Testis (tissue), 2 donors: ENCODE measurements at regions not wholly inside any gene's neighbourhood (a gene's known extent, or its start where the extent isn't known, plus 50 kb on each side); places are given as distances from the start of the nearest gene placed in this dataset.

ENCODE experiments used
- DNase-seq: peaks from one replicate; pipeline ENCODE4 v3.0.0-alpha.2; 2019
- H3K27ac ChIP-seq, 2 donors: fragments of 200-600 bp; sonication (generic); one replicate each; pipeline ENCODE4 v1.5.1; 2019
- H3K27me3 ChIP-seq: fragments of 200-600 bp; sonication (generic); one replicate; pipeline ENCODE4 v1.5.1; 2019
- H3K36me3 ChIP-seq: fragments of 200-600 bp; sonication (generic); one replicate; pipeline ENCODE4 v1.5.1; 2017; ENCODE audit warnings: low read depth; ENCODE audit errors: missing control alignments
- H3K4me1 ChIP-seq: fragments of 200-600 bp; sonication (generic); one replicate; pipeline ENCODE4 v1.5.1; 2019
- H3K4me3 ChIP-seq, 2 donors: fragments of 200-600 bp; sonication (generic); one replicate each; pipeline ENCODE4 v1.5.1; 2017 to 2019
- H3K9me3 ChIP-seq: fragments of 200-600 bp; sonication (generic); one replicate; pipeline ENCODE4 v1.5.1; 2017
- POLR2A ChIP-seq: fragments of 450-650 bp; IDR thresholded peaks from one replicate; pipeline ENCODE4 v1.6.1; 2017; ENCODE audit warnings: antibody characterized with exemption, mild to moderate bottlenecking, moderate library complexity
- WGBS, 2 donors: methylation state at CpG; one replicate each; pipeline ENCODE4 v1.1.5; 2018; 5-methylcytosine and 5-hydroxymethylcytosine counted together
- intact Hi-C: fragments of 100-400 bp; cut with DNase I; formaldehyde crosslinking; loops from one replicate; pipeline ENCODE4 v1.15.1; 2023; ENCODE audit warnings: low total_unique reads
- TF ChIP-seq, protein P1 (sequence below), 3 experiments: fragments of 450-650 bp in 2 of 3; fragments of 200-600 bp in 1 of 3; sonication (generic) in 1 of 3; IDR thresholded peaks; one replicate each; pipeline ENCODE4 v1.5.1; 2016 to 2019; ENCODE audit warnings: antibody characterized with exemption in 3 of 3, mild to moderate bottlenecking in 2 of 3, moderate library complexity in 1 of 3

DNA sequence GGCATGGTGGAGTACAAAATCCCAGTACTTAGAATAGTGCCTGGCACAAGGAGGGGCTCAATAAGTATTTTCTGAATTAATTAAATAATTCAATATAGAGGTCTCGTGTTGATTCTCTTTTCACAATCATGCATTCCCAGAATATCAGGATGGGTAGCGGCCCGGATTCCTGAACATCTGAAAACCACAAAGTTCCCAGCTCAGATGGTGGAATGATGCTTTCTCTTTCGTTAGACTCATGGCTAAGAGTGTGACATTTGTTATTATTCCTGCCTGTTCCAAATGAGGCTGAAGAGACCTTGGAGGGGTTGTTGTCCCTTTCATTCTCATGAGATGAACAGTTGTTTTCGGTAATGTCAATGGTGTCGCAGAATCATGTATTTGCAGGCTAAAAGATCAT lies 95.4 kb upstream of the LIFR start:
- Histone ChIP-seq H3K4me3 (no peak overlapping the region), H3K27ac (no peak overlapping the region), H3K27me3 (no peaks in the 10 kb centered on the region), H3K36me3 (no peaks in the 10 kb centered on the region), H3K4me1 (no peaks in the 10 kb centered on the region), H3K9me3 (no peaks in the 10 kb centered on the region)
- intact Hi-C loops: no loop called here
- 92 to 96% methylated on average over 6 of the region's 6 CpGs for WGBS, 2 donors
- DNase-seq: no peak
- no peak for TF ChIP-seq POLR2A
- TF ChIP-seq, protein P1, sequence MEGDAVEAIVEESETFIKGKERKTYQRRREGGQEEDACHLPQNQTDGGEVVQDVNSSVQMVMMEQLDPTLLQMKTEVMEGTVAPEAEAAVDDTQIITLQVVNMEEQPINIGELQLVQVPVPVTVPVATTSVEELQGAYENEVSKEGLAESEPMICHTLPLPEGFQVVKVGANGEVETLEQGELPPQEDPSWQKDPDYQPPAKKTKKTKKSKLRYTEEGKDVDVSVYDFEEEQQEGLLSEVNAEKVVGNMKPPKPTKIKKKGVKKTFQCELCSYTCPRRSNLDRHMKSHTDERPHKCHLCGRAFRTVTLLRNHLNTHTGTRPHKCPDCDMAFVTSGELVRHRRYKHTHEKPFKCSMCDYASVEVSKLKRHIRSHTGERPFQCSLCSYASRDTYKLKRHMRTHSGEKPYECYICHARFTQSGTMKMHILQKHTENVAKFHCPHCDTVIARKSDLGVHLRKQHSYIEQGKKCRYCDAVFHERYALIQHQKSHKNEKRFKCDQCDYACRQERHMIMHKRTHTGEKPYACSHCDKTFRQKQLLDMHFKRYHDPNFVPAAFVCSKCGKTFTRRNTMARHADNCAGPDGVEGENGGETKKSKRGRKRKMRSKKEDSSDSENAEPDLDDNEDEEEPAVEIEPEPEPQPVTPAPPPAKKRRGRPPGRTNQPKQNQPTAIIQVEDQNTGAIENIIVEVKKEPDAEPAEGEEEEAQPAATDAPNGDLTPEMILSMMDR (IDR thresholded peaks at IDR 0.05): no peak

DNA sequence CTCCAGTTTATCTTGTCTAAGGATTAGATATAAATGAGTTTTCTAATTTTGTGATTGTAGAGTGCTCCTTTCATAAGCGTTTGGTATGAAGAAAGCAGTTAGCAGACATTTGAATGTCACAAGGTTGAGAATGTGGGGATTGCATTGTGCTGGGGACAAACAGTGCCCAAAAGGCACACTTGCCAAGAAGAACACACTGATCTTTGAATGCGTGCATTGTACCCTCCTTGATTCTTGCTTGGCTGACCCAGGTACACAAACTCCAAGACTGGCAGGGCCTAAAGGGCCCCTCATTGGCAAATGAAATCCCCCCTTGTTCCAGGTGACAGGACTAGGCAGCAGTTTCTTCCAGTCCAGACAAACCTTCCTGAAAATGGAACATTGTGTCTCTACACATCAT lies 96.9 kb upstream of the LIFR start:
- intact Hi-C loops: no loop called here
- Histone ChIP-seq H3K9me3 (no peaks in the 10 kb centered on the region), H3K27me3 (no peaks in the 10 kb centered on the region), H3K4me1 (no peaks in the 10 kb centered on the region), H3K27ac (peak overlapping the region in 1 of 2 donors; percentile 20), H3K36me3 (no peaks in the 10 kb centered on the region), H3K4me3 (no peak overlapping the region)
- peak; percentile 14 for DNase-seq
- 57 to 60% methylated on average over 2 of the region's 2 CpGs for WGBS, 2 donors
- TF ChIP-seq, protein P1 (IDR thresholded peaks at IDR 0.05): no peak
- TF ChIP-seq POLR2A: no peak

DNA sequence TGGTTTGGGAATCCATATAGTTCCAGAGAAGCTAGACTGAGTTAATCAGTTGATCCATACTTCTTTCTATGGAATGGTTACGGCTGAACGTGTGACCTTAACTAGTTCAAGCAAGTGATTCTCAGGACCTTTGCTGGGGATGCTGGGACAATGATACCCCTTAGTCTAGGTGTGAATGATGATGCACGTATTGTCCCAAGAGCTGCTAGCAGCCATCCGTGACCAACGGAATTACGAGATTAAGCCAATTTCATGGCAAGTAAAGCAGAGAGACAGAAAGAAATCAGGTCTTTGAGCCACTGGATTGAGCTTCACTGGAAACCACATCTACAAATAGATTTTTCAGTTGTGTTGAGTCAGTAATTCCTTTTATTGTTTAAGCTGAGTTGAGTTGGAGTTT lies 99.2 kb upstream of the LIFR start:
- Histone ChIP-seq H3K4me1 (no peaks in the 10 kb centered on the region), H3K4me3 (no peak overlapping the region), H3K36me3 (no peaks in the 10 kb centered on the region), H3K27me3 (no peaks in the 10 kb centered on the region), H3K9me3 (no peaks in the 10 kb centered on the region), H3K27ac (no peak overlapping the region)
- intact Hi-C loops: no loop called here
- TF ChIP-seq, protein P1 (IDR thresholded peaks at IDR 0.05): no peak
- no peak for TF ChIP-seq POLR2A
- WGBS, 2 donors: 93 to 95% methylated on average over 6 of the region's 6 CpGs
- no peak for DNase-seq

DNA sequence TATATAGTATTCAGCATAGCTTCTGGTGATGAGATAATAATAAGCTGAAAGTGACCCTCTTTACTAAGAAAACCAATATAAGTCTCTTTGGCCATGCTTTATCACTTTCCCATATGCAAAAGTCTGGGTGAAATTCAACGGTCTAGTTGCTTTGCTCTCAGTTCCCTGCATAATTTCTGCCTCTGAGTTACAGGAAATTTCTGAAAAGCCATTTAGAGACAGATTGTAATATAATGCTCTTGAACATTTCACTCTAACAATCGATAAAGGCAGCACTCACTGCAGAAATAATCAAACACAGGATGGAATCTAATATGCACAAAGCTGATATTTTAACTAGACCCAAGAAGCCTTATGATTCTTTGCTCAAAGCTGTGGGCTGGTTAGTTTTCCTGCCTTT lies 100.1 kb upstream of the LIFR start:
- H3K9me3 ChIP-seq: no peaks in the 10 kb centered on the region
- H3K4me1 ChIP-seq: no peaks in the 10 kb centered on the region
- whole genome bisulfite sequencing, 2 donors: 37 to 53% methylated on average over 2 of the region's 2 CpGs
- no peak overlapping the region for H3K27ac ChIP-seq
- DNase-seq: no peak
- no peak overlapping the region for H3K4me3 ChIP-seq
- TF ChIP-seq, protein P1 (IDR thresholded peaks at IDR 0.05): no peak
- no peak for TF ChIP-seq POLR2A
- intact Hi-C loops: no loop called here
- no peaks in the 10 kb centered on the region for H3K36me3 ChIP-seq
- no peaks in the 10 kb centered on the region for H3K27me3 ChIP-seq

DNA sequence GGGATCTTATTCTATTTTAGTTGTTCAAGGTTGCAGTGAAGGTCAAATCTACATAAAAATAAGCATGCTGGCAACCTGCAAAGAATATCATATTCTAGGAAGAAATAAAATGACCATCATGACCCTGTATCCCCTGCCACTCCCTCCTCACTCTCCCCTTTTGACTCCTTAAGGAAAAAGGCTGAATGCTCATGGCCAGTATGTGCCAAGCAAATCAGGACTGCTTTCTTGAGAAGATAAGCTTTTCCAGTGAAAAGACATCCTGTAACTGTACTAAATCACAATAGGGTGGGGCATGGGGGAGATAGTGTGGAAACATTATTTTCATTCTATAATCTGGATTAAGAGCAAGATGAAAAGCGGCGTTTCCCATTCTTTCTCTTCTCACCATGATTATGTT lies 100.6 kb upstream of the LIFR start:
- H3K27ac ChIP-seq: no peak overlapping the region
- H3K4me3 ChIP-seq: no peak overlapping the region
- intact Hi-C loops: no loop called here
- H3K4me1 ChIP-seq: no peaks in the 10 kb centered on the region
- TF ChIP-seq, protein P1 (IDR thresholded peaks at IDR 0.05): no peak
- TF ChIP-seq POLR2A: no peak
- H3K9me3 ChIP-seq: no peaks in the 10 kb centered on the region
- no peaks in the 10 kb centered on the region for H3K36me3 ChIP-seq
- WGBS, 2 donors: 58 to 69% methylated on average over 2 of the region's 2 CpGs
- DNase-seq: no peak
- no peaks in the 10 kb centered on the region for H3K27me3 ChIP-seq
